ENCODE measurements at regions not wholly inside any gene's neighbourhood (a gene's known extent, or its start where the extent isn't known, plus 50 kb on each side); places are given as distances from the start of the nearest gene placed in this dataset.

DNA sequence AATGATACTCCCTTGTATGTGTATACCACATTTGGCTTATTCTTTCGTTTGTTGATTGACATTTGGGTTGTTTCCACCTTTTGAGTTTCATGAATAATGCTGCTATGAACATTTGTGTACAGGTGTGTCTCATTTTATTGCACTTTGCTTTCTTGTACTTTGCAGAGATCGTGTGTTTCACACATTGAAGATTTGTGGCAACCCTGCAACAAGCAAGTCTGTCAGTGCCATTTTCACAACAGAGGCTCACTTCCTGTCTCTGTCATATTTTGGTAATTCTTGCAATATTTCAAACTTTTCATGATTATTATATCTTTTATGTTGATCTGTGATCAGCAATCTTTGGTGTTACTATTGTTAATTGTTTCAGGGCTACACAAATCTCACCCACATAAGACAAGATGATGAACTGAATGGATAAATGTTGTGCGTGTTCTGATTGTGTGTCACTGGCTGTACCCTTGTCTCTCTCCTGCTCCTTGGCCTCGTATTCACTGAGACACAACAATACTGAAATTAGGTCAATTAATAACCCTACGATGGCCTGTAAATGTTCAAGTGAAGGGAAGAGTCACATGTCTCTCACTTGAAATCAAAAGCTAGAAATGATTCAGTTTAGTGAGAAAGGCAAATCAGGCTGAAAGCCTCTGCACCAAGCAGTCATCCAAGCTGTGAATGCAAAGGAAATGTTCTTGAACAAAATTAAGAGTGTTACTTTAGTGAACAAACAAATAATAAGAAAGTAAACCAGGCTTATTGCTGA is 133.6 kb upstream of the JCAD start:
- TF ChIP-seq EZH2 (IDR thresholded peaks at IDR 0.05; ENCODE audit: borderline replicate concordance, low read depth, low read length, severe bottlenecking) = no peak
- TF ChIP-seq, protein P1, sequence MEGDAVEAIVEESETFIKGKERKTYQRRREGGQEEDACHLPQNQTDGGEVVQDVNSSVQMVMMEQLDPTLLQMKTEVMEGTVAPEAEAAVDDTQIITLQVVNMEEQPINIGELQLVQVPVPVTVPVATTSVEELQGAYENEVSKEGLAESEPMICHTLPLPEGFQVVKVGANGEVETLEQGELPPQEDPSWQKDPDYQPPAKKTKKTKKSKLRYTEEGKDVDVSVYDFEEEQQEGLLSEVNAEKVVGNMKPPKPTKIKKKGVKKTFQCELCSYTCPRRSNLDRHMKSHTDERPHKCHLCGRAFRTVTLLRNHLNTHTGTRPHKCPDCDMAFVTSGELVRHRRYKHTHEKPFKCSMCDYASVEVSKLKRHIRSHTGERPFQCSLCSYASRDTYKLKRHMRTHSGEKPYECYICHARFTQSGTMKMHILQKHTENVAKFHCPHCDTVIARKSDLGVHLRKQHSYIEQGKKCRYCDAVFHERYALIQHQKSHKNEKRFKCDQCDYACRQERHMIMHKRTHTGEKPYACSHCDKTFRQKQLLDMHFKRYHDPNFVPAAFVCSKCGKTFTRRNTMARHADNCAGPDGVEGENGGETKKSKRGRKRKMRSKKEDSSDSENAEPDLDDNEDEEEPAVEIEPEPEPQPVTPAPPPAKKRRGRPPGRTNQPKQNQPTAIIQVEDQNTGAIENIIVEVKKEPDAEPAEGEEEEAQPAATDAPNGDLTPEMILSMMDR (IDR thresholded peaks at IDR 0.05; ENCODE audit: extremely low read depth in 1 of 2, insufficient read depth in 1 of 2, low read depth in 1 of 2, low read length in 2 of 2) = no peak
- no peak for TF ChIP-seq POLR2A (IDR thresholded peaks at IDR 0.05; ENCODE audit: low read depth, low read length)
- TF ChIP-seq POLR2AphosphoS5 (IDR thresholded peaks at IDR 0.05; ENCODE audit: insufficient read depth, low read depth, low read length) = no peak
- TF ChIP-seq, protein P2, sequence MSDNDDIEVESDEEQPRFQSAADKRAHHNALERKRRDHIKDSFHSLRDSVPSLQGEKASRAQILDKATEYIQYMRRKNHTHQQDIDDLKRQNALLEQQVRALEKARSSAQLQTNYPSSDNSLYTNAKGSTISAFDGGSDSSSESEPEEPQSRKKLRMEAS (IDR thresholded peaks at IDR 0.05; ENCODE audit: insufficient read depth, insufficient read length) = no peak
- TF ChIP-seq MYC (IDR thresholded peaks at IDR 0.05; ENCODE audit: low read depth, low read length) = no peak

All from endothelial cell of umbilical vein (primary cell).